ENCODE measurements at regions not wholly inside any gene's neighbourhood (a gene's known extent, or its start where the extent isn't known, plus 50 kb on each side); places are given as distances from the start of the nearest gene placed in this dataset.

GRCh38 chrX:9349572-9350494, 115.0 kb upstream of the TBL1X start:
- TF ChIP-seq, protein P1, sequence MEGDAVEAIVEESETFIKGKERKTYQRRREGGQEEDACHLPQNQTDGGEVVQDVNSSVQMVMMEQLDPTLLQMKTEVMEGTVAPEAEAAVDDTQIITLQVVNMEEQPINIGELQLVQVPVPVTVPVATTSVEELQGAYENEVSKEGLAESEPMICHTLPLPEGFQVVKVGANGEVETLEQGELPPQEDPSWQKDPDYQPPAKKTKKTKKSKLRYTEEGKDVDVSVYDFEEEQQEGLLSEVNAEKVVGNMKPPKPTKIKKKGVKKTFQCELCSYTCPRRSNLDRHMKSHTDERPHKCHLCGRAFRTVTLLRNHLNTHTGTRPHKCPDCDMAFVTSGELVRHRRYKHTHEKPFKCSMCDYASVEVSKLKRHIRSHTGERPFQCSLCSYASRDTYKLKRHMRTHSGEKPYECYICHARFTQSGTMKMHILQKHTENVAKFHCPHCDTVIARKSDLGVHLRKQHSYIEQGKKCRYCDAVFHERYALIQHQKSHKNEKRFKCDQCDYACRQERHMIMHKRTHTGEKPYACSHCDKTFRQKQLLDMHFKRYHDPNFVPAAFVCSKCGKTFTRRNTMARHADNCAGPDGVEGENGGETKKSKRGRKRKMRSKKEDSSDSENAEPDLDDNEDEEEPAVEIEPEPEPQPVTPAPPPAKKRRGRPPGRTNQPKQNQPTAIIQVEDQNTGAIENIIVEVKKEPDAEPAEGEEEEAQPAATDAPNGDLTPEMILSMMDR (IDR thresholded peaks at IDR 0.05), result no peak
- no peak for TF ChIP-seq POLR2AphosphoS5 (IDR thresholded peaks at IDR 0.05)
- no peak for TF ChIP-seq POLR2A (IDR thresholded peaks at IDR 0.05)
- TF ChIP-seq EP300 (IDR thresholded peaks at IDR 0.05), result no peak
